ENCODE measurements at regions not wholly inside any gene's neighbourhood (a gene's known extent, or its start where the extent isn't known, plus 50 kb on each side); places are given as distances from the start of the nearest gene placed in this dataset.
A peak's percentile ranks its signal among the peaks of the same experiment; 100 is the strongest.

DNA sequence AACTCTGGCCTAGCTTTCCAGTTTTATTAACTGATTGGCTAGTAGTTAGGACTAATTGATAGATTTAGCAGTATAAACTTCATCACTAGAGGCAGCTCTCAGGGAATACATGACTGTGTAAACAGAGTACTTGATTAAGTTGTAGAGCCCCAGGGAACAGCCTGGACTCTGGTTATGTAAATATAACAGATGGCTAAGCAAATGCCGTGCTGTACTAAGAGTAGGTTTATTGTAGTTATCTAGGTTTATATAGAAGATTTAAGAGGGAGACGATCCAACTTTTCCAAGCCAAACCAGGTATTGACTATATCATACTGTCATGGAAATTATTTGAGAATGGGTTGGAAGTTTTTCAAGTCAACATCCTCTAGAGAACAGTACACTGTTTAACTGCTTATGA lies 463.4 kb upstream of the GRID2 start:
- no peak for DNase-seq

DNA sequence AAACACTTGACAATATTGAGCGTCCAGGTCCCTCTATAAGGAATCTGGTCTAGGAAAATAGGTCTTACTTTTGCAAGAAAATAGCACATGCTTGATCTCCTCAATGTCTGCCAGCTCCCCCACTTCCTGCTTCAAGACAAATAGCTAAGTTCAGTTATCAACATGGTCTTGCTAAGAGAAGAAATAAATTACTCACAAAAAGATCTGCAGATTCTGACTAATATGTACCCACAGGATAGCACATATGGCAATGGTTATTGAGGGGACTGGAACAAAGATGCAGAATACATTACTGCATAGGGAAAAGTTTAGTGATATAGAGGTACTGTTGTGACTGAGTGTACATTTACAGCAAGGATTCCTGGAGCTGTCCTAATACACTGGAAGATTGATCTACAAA lies 457.5 kb upstream of the GRID2 start:
- no peak for DNase-seq

DNA sequence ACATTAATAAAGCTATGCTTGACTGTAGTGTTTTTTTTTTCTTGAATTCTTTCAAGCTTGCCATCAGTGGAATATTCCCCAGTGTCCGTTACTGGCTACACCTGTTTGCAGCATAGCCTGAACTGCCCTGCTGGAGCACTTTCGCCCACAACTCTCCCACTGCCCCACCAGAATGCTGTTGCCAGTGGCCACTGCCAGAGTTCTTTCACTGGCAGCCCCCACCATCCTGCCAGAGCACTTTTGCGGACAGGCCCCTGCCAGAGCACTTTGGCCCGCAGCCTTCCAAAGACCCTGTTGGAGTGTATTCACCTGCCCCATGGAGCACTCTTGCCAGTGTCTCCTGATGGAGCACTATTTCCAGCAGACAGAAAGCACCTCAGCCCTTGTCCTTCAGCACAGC lies 452.3 kb upstream of the GRID2 start:
- no peak for DNase-seq

DNA sequence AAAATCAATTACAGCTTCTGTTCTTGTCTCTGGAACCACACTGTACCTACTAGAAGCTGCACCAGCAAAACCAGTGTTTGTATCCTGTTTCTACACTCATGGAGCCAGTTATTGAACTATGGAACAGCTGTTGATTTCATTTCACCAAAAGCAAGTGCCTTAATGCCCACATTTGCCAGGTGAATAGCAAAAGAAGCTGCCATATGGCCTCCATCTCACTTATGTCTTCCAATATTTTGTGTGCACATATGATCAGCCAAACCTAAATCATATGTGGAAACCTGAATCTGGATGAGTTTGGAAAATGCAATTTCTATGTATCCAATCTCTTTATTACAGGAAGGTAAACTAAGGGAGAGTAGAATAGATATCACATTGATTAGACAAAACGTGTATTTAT lies 415.8 kb upstream of the GRID2 start:
- DNase-seq: no peak

DNA sequence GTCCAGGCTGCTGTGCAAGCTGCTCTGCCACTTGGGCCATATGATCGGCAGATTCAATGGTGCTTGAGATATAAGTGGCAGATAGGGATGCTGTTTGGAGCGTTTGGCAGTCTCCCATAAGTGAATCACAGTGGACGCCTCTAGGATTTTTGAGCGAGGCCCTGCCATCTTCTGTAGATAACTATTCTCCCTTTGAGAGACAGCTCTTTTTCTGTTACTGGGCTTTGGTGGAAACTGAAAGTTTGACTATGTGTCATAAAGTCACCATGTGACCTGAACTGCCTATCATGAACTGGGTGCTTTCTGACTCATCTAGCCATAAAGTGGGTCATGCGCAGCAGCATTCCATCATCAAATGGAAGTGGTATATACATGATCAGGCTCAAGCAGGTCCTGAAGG lies 412.5 kb upstream of the GRID2 start:
- peak; percentile 33 for DNase-seq

DNA sequence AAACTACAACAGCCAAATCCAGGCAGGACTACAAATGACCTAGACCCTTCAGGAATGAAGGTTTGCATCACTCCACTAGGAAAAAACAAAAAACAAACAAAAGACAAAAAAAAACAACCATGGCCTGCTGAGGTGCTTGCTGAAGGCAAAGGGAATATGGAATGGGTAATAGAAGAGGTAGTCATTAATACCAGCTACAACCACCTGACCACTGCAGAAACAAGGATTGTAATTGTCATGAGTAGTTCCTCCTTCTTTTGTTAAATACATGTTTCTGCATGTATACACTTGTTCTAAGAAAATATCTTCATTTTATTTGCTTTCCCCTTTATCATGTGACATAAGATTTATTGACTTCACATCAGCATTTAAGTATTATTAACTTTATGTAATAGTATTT lies 409.8 kb upstream of the GRID2 start:
- DNase-seq: no peak

DNA sequence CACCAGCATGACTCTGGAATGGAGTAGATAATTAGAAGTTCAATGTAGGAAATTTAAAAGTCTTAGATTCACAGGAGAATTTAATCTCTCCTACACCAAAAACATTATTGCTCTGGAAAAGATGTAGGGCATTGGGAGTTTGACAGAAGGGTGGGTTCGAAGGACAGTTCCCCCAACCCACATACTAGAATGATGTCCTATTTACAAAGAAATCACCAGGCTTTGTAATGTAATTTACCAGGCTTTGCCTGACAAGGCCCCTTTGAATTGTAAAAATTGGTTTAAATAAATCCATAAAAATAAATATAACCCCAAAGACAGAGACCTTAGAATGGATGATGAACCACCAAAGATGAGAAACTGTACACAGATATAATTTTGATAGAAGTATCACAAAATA lies 399.2 kb upstream of the GRID2 start:
- no peak for DNase-seq

DNA sequence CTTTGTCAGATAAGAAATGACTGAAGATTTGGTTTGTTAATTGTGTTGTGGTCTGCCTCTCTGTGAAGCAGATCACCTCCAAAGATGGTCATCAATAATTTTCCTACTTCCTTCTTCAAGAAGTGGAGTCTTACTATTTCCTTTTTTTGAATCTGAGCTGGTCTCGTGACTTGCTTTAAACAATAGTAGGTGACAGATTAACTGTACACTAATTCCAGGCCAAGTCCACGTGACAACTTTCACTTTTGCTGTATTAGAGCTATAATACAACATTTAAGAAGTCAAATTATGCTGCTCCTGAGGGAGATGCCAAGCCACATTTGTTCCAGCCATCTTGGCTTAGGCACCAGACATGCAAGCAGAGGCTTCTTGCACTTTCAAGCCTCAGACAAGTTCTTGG lies 393.8 kb upstream of the GRID2 start:
- DNase-seq: no peak

DNA sequence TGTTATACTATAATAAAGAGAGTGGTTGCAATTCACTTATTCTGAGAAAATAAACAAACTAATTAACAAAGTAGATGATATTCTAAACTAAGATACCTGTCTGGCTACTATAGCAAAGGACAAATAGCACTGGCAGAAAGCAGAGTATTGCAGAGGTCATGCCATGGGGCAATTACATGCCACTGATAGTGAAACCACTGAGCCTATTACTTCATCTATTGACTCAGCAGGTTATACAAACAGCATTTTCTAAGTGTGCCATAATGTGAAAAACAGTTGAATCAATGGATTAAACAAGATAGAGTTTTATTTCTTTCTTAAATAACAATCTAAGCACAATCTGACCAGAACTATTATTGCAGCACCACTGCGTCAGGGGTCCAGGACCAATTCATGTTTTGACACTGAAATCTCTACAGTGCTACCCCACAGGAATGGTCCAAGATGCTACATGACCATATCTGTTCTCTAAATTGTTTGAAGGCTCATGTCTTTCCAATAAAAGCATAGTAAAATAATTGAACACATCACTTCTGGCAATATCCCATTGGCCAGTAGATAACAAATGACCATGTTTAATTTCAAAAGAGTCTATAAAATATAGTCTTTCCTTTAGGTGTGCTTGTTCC lies 389.5 kb upstream of the GRID2 start:
- no peak for DNase-seq

DNA sequence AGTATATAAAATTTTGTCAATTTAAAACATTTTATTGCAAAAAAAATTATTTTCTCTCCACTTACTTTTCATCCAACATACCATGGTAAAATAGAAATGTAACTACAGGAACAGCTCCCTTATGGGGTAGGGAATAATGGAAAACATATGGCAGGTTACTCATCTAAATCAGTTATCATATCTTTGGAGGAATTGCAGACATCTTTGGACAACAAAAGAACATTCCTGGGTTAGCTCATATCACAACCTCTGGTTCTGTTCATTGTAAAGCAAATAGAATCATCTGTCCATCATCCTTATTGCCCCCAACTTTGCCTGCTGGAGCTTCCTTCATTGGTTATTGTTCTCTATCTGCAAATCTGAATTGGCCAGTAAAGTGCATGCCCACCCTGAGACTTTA lies 387.5 kb upstream of the GRID2 start:
- DNase-seq: no peak

DNA sequence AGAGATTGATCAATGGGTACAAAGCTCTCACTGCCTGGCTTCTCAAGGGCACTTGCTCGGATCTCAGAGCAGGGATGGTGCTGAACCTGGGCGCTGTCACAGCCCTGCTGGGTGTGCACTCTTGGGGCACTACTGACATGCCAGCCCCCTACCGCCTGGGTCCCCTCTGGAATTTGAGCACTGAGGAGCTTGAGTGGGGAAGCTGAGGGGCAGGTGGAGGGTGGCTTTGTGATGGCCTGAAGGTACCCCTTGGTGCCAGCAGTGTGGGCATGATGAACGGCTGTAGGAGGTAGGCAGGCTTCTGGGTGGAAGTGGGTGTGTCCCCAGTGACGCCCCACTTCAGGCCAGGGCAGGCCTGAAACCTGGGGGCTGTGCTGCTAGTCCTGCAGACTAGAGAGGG lies 379.1 kb upstream of the GRID2 start:
- DNase-seq: no peak

DNA sequence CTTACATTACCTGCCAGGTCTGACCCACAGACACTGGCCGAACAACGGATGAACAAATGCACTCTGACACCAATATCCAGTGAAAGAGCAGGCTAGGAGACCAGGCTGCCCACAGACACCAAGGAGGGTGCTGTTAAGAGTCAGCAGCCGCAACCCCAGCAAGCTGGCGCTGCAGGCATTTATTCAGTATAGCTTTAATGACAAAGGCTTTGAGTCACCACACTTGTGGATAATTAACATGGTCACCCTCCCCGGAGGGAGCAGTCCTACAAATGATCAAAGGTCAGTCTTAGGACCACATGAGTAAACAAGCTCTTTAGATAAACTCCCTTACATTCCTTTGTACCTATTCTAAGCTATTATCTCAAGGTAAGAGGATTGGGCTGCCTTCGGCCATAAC lies 368.5 kb upstream of the GRID2 start:
- DNase-seq: no peak

DNA sequence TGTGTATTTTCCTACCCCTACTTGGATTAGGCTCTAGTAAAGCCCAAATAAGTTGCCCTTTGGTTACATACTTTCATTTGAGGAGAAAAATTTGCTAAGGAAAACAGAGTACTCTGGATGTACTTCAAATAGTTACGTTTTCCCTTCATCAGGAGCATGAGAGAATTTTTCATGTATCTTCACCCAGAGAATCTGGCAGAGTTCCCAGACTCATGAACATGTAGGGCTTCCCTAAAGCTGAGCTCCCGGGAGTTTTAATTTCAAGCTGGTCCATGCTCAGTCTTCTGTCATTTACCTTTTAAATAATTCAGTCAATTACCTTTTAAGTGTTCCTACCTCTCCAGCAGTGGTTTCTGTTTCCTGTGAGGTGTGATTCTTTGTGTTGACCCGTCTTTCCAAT lies 367.5 kb upstream of the GRID2 start:
- DNase-seq: no peak

DNA sequence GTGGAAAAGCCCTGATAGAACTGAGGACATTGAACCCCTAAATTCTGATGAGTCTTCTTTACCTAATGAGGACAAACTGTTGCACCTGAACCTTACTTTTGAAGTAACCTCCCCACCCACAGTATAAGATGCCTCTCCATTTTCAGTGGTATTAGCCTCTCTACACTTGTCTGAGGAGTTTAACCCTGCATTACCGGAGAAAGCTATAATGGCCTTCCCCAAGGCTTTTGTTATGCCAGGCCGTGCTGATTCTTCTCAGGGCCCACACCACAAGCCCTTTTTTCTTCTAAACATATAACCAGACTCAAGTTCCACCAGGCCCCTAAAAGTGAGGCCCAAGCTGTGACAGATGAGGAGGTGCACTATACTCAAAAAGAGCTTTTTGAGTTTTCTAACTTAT lies 345.8 kb upstream of the GRID2 start:
- DNase-seq: no peak

DNA sequence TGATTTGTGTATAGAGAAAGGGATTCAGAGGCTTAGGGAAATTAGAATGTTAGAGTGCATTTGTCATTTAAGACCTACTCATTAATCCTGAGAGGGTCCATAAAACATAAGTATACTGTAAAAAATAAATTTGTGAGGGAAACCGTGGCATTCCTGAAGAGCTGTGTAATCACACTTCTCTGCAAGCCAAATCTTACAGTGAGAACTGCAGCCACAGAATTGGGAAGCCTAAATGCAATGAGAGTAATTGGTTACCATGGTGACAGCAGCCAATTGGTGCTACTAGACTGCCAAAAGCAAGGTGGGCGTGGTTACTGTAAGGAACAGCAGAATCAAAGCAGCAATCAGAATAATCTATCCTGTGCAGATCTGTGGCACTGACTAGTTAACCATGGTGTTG lies 345.2 kb upstream of the GRID2 start:
- no peak for DNase-seq

DNA sequence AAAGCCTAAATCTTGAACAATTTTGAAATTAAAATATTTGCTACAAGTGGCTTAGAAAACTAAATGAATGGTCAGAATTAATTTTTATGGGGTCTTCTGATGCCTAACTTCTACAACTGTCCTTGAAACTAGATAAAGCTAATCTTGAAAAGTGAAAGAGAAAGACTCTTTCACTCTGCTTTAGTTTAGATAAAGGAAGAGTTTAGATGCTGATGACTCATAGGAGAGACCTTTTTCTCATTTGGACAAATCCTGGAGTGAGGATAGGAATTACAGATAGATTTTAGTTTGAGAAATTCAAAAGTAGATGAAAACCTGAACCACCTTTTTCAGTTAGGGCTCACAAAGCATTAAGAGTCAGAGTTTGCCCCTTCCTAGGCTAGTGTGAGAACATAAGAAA lies 342.3 kb upstream of the GRID2 start:
- DNase-seq: no peak

DNA sequence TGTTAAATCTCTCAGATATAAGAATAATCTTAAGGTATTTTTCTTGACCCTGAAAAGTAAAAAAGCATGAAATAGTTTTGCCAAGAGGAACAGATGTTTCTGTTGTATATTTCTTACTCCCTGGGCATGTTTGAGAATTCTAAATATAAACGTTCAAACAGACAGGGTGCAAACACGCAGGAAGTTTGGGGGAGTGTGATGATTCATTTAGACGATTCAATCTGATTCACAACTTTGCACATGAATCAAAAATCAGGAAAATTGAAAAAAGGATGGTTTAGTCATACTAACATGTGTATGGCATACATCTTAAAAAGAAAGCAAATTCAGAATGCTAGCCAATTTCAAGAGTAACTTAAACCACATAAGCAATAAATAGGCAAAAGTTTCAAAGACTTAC lies 340.3 kb upstream of the GRID2 start:
- DNase-seq: peak; percentile 22

DNA sequence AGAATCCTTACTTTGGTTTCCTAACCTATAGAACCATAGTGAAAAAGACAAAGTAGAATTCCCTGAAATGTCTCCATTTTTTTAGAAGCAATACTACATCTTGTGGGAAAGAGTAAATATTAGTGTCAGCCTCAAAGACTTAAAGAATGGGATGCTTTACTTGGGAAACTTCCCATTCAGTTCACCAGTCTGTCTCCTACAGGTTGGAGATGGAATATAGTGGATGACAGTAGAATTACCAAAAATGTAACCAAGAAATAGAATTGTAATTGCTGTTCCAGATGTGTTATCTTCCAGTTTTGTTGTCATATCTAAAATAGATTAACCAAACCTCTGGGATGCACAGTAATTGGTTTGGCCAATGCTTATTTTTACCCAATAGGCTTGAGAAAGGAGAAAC lies 338.6 kb upstream of the GRID2 start:
- no peak for DNase-seq

DNA sequence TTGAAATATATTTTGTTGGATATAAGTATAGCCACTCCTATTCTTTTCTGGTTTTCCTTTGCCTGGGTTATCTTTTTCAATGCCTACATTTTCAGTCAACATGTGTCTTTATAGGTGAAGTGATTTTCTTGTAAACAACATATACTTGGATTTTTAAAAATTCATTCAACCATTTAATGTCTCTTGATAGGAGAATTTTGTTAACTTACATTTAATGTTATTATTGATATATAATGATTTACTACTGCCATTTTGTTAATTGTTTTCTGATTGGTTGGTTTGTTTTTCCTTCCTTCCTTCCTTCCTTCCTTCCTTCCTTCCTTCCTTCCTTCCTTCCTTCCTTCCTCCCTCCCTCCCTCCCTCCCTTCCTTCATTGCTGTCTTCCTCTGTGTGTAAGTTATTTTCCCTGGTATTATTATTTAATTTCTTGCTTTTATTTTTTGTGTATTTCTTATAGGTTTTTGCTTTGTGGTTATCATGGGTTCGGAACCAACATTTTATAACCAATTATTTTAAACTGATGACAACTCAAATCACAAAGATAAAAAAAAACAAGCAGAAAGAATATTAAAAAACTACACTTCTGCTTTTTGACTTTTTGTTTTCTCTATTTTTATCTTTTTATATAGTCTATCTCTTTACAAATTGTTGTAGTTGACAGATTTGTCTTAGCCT lies 330.1 kb upstream of the GRID2 start:
- DNase-seq: no peak

DNA sequence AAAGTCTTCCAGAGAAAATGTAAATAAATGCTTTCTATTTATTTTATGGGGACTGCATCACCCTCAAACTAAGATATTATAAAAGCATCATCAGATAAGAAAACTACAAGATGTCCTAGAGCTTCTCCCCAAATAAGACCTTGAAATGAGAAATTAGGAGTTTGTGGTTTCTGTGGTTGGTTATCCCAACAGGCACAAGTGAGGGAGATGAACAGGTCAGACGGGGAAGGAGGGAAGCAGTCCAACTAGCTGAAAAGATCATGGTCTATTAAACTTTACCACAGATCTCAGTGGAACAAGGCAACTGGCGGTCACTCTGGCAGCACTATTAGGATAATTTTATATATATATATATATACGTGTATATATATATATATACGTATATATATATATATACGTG lies 319.3 kb upstream of the GRID2 start:
- DNase-seq: no peak

DNA sequence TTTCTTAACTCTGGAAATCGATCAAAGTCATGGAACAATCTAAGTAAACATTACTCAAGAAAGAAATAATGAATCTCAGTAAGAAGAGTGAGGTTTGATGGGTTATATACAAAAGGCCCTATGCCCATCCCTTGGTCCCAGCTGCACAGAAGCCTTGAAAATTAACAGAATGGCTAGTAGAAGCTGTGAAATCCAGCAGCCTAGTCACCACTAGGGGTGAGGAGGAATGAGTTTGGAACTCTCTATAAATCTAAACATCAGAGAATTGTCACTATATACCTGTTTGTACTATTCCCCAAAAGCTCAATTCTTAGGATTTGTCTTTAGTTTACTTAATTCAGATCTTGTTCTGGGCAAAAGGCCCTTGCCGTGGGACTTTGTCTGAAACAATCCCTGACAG lies 313.9 kb upstream of the GRID2 start:
- no peak for DNase-seq

DNA sequence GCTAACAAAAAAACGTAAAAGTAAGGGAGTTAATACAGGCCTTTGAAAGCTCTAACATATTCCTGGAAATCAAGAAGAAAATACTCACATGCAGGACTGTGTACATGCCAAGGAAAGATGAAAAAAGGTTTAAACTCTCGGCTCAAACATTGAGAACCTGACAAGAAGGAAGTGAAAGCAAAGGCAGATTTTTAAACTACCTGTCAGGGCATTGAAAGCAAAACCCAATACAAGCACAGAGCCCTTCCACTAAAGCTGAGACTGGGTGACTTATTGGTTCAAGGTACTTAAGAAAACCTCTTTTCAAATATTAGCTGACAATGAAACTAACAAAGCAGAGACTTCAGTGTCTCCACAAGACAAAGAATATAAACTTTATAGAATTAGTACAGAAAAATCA lies 313.0 kb upstream of the GRID2 start:
- DNase-seq: no peak

DNA sequence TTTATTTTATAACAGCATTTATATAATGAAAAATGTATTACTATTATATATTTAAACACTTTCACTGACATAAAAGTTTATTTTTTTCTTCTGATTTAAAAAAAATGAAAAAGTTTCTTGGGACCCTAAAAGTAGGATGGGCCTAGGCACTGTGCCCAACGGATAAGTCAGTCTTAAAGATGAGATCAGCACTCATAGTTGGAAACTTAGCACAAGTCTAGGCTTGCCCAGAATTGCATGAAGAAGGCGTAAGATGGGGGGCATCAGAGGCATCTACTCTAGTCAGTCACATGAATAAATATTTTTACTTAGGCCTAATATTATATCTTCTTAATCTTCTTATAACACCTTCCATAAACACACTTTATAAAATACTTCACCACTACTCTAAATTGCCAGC lies 306.7 kb upstream of the GRID2 start:
- no peak for DNase-seq

DNA sequence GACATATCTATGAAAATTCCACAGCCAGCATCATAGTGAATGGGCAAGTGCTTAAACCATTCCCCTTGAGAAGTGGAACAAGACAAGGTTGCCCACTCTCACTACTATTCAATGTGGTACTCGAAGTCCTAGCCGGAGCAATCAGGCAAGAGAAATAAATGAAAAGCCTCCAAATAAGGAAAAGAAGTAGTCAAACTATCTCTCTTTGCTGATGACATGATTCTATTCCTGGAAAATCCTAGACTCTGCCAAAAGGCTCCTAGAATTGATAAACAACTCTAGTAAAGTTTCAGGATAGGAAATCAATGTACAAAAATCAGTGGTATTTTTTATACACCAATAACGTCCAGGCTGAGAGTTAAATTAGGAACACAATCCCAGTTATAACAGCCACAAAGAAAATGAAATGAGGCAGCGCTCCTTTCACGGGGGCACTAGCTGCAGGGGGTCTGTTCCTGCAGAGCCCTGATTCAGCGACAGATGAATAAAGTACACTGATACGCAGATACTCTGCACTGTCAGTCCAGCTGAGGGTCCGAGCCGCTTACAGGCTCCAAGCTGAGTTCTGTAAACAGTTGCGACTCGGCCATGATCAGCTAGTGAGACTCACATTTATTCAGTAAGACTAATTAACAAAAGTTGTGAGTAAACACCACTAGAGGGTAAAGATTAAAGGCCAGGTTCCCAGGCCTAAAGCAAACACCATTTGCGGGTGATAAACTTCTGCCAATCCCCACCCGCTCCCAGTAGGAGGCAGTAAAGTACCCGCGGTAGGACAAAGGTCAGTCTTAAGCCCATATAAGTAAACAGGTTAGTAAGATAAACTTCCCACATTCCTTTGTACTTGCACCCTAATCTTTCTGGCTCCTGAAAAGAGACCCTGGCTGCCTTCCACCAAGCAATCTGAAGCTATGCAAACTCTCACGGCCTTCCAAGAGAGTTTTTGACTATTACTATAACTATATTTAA lies 290.6 kb upstream of the GRID2 start:
- DNase-seq: peak; percentile 2

All from activated CD4-positive, alpha-beta T cell treated with anti-CD3 and anti-CD28 coated beads, Interleukin-2, Interleukin-6, amounts not matched to agents 100 ng/mL and 50 ng/mL, durations not matched to agents 16 hours and 8 hours (primary cell).